Neutrophil (primary cell): ENCODE measurements at regions not wholly inside any gene's neighbourhood (a gene's known extent, or its start where the extent isn't known, plus 50 kb on each side); places are given as distances from the start of the nearest gene placed in this dataset.

Experiments
- H3K27ac ChIP-seq: fragments of 200-600 bp; sonication (generic); 2 replicates; pipeline ENCODE4 v1.5.1; 2016; ENCODE audit warnings: mild to moderate bottlenecking, moderate library complexity
- H3K27me3 ChIP-seq: fragments of 200-600 bp; sonication (generic); 2 replicates; pipeline ENCODE4 v1.6.0; 2016; ENCODE audit warnings: mild to moderate bottlenecking
- H3K36me3 ChIP-seq: fragments of 200-600 bp; sonication (generic); 2 replicates; pipeline ENCODE4 v1.5.1; 2017
- H3K4me1 ChIP-seq, 2 experiments: fragments of 200-600 bp in 1 of 2; sonication (generic) in 1 of 2; 1 replicate in 1 of 2; 2 replicates in 1 of 2; pipeline versions ENCODE4 v1.5.1 to v1.6.1; 2013 to 2016; ENCODE audit warnings: low read depth in 1 of 2, low read length in 1 of 2, mild to moderate bottlenecking in 1 of 2, moderate library complexity in 1 of 2; ENCODE audit not compliant: control insufficient read depth in 1 of 2, insufficient read depth in 1 of 2
- H3K4me3 ChIP-seq, 2 experiments: fragments of 200-600 bp in 1 of 2; sonication (generic) in 1 of 2; 1 replicate in 1 of 2; 2 replicates in 1 of 2; pipeline ENCODE4 v1.5.1; 2013 to 2016; ENCODE audit warnings: low read depth in 1 of 2, low read length in 1 of 2, mild to moderate bottlenecking in 1 of 2, moderate library complexity in 1 of 2
- H3K9me3 ChIP-seq: fragments of 200-600 bp; sonication (generic); 2 replicates; pipeline ENCODE4 v1.5.1; 2016
- CTCF ChIP-seq: fragments of 200-600 bp; sonication (generic); IDR thresholded peaks from 2 replicates; pipeline ENCODE4 v1.5.1; 2016; ENCODE audit warnings: antibody characterized with exemption

GRCh38 chr21:15932726-15933125 lies 202.9 kb downstream of the USP25 start:
- Histone ChIP-seq H3K9me3 (no peaks in the 10 kb centered on the region), H3K27ac (no peak overlapping the region), H3K36me3 (no peaks in the 10 kb centered on the region), H3K27me3 (no peaks in the 10 kb centered on the region), H3K4me3 (no peak overlapping the region), H3K4me1 (no peaks in the 10 kb centered on the region)
- no peak for TF ChIP-seq CTCF

GRCh38 chr21:15935530-15935929 lies 205.7 kb downstream of the USP25 start:
- TF ChIP-seq CTCF: no peak
- H3K4me1 ChIP-seq: no peaks in the 10 kb centered on the region
- no peaks in the 10 kb centered on the region for H3K36me3 ChIP-seq
- H3K9me3 ChIP-seq: no peaks in the 10 kb centered on the region
- H3K27ac ChIP-seq: no peak overlapping the region
- no peaks in the 10 kb centered on the region for H3K27me3 ChIP-seq
- no peak overlapping the region for H3K4me3 ChIP-seq

GRCh38 chr21:15943009-15943666 lies 213.4 kb downstream of the USP25 start:
- H3K4me1 ChIP-seq: no peaks in the 10 kb centered on the region
- H3K4me3 ChIP-seq: no peak overlapping the region
- H3K27ac ChIP-seq: no peak overlapping the region
- H3K27me3 ChIP-seq: no peaks in the 10 kb centered on the region
- TF ChIP-seq CTCF: no peak
- no peaks in the 10 kb centered on the region for H3K36me3 ChIP-seq
- H3K9me3 ChIP-seq: no peaks in the 10 kb centered on the region

- no peaks in the 10 kb centered on the region for H3K36me3 ChIP-seq
Observed at GRCh38 chr21:15947677-15948076, 217.9 kb downstream of the USP25 start.

GRCh38 chr21:15953551-15954116 lies 223.9 kb downstream of the USP25 start:
- Histone ChIP-seq H3K36me3 (no peaks in the 10 kb centered on the region), H3K27me3 (no peaks in the 10 kb centered on the region), H3K4me1 (no peaks in the 10 kb centered on the region), H3K4me3 (no peak overlapping the region), H3K27ac (no peak overlapping the region), H3K9me3 (no peaks in the 10 kb centered on the region)
- no peak for TF ChIP-seq CTCF

More at GRCh38 chr21:15947677-15948076, 217.9 kb downstream of the USP25 start:
- Histone ChIP-seq H3K27me3 (no peaks in the 10 kb centered on the region), H3K4me1 (no peaks in the 10 kb centered on the region), H3K9me3 (no peaks in the 10 kb centered on the region), H3K4me3 (no peak overlapping the region), H3K27ac (no peak overlapping the region)
- no peak for TF ChIP-seq CTCF
